Stimulated activated CD4-positive, alpha-beta T cell treated with anti-CD3 and anti-CD28 coated beads, Interleukin-12 subunit alpha, Interleukin-12 subunit beta, amount 100 ng/mL, for 24 hours (primary cell): ENCODE measurements at regions not wholly inside any gene's neighbourhood (a gene's known extent, or its start where the extent isn't known, plus 50 kb on each side); places are given as distances from the start of the nearest gene placed in this dataset.
"Not testable (repeated sequence)": the region's sequence is repeated elsewhere in the genome, so short reads cannot be mapped to it uniquely, and the experiment has no call there.

Source experiments
- DNase-seq, 2 experiments: peaks; one replicate each; pipeline ENCODE4 v3.0.0-alpha.2; 2020; ENCODE audit warnings: low read depth in 2 of 2

GRCh38 chr2:237196409-237196808 lies 110.7 kb downstream of the COPS8 start:
- DNase-seq = no peak

GRCh38 chr2:237196866-237197618 lies 111.4 kb downstream of the COPS8 start:
- DNase-seq = no peak

GRCh38 chr2:237198164-237198855 lies 112.6 kb downstream of the COPS8 start:
- DNase-seq = no peak

GRCh38 chr2:237199082-237199481 lies 113.4 kb downstream of the COPS8 start:
- DNase-seq = no peak

GRCh38 chr2:237199577-237199976 lies 113.9 kb downstream of the COPS8 start:
- DNase-seq = no peak

GRCh38 chr2:237200462-237200861 lies 114.8 kb downstream of the COPS8 start:
- DNase-seq = no peak

GRCh38 chr2:237201461-237202287 lies 116.0 kb downstream of the COPS8 start:
- no peak for DNase-seq

- DNase-seq = no peak
These were observed 116.8 kb downstream of the COPS8 start for GRCh38 chr2:237202288-237203030.

- DNase-seq = no peak
These were observed 119.4 kb downstream of the COPS8 start for GRCh38 chr2:237205043-237205541.

- DNase-seq = no peak
These were observed 119.9 kb downstream of the COPS8 start for GRCh38 chr2:237205561-237205971.

GRCh38 chr2:237207646-237208045 lies 122.0 kb downstream of the COPS8 start:
- no peak for DNase-seq

GRCh38 chr2:237208373-237209260 lies 122.9 kb downstream of the COPS8 start:
- DNase-seq = no peak

GRCh38 chr2:237209885-237210284 lies 124.2 kb downstream of the COPS8 start:
- DNase-seq = no peak

GRCh38 chr2:237210297-237210696 lies 124.6 kb downstream of the COPS8 start:
- DNase-seq = no peak

GRCh38 chr2:237210763-237211162 lies 125.1 kb downstream of the COPS8 start:
- DNase-seq = no peak

- not testable (repeated sequence) for DNase-seq
These were observed 126.9 kb downstream of the COPS8 start for GRCh38 chr2:237212356-237213279.

- DNase-seq = no peak
These were observed 127.8 kb downstream of the COPS8 start for GRCh38 chr2:237213315-237214022.

- DNase-seq = no peak
These were observed 128.5 kb downstream of the COPS8 start for GRCh38 chr2:237214030-237214675.
